Lower leg skin (tissue), 3 donors: ENCODE measurements at regions not wholly inside any gene's neighbourhood (a gene's known extent, or its start where the extent isn't known, plus 50 kb on each side); places are given as distances from the start of the nearest gene placed in this dataset.

Experiments used
- CTCF ChIP-seq, 3 donors: fragments of 450-650 bp; IDR thresholded peaks; one replicate each; pipeline ENCODE4 v1.5.1; 2016; ENCODE audit warnings: antibody characterized with exemption in 3 of 3, mild to moderate bottlenecking in 3 of 3, moderate library complexity in 2 of 3
- POLR2A ChIP-seq, 2 donors: fragments of 450-650 bp; IDR thresholded peaks; one replicate each; pipeline ENCODE4 v1.6.1; 2016 to 2017; ENCODE audit warnings: antibody characterized with exemption in 2 of 2, mild to moderate bottlenecking in 1 of 2, moderate library complexity in 1 of 2

- TF ChIP-seq POLR2A (IDR thresholded peaks at IDR 0.05) (no peak), CTCF (IDR thresholded peaks at IDR 0.05) (no peak)
Measured at GRCh38 chr7:45252857-45253256, 95.3 kb downstream of the RAMP3 start.
